Panc1 (cell line): ENCODE measurements at regions not wholly inside any gene's neighbourhood (a gene's known extent, or its start where the extent isn't known, plus 50 kb on each side); places are given as distances from the start of the nearest gene placed in this dataset.

Experiments
- POLR2AphosphoS5 ChIP-seq: IDR thresholded peaks from 2 replicates; pipeline ENCODE4 v1.6.1; 2012; ENCODE audit warnings: mild to moderate bottlenecking, low read depth, low read length, moderate library complexity
- SIN3A ChIP-seq: IDR thresholded peaks from 2 replicates; pipeline ENCODE4 v1.6.1; 2012; ENCODE audit warnings: low read depth, mild to moderate bottlenecking, low read length, moderate library complexity, borderline replicate concordance; ENCODE audit not compliant: insufficient read depth
- TF ChIP-seq, protein P1 (sequence below): fragments of 450-650 bp; IDR thresholded peaks from 2 replicates; pipeline ENCODE4 v1.5.1; 2017; ENCODE audit warnings: mild to moderate bottlenecking

- TF ChIP-seq, protein P1, sequence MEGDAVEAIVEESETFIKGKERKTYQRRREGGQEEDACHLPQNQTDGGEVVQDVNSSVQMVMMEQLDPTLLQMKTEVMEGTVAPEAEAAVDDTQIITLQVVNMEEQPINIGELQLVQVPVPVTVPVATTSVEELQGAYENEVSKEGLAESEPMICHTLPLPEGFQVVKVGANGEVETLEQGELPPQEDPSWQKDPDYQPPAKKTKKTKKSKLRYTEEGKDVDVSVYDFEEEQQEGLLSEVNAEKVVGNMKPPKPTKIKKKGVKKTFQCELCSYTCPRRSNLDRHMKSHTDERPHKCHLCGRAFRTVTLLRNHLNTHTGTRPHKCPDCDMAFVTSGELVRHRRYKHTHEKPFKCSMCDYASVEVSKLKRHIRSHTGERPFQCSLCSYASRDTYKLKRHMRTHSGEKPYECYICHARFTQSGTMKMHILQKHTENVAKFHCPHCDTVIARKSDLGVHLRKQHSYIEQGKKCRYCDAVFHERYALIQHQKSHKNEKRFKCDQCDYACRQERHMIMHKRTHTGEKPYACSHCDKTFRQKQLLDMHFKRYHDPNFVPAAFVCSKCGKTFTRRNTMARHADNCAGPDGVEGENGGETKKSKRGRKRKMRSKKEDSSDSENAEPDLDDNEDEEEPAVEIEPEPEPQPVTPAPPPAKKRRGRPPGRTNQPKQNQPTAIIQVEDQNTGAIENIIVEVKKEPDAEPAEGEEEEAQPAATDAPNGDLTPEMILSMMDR, result no peak
- TF ChIP-seq POLR2AphosphoS5 (no peak), SIN3A (no peak)
Observed at GRCh38 chr4:157590679-157591078, 370.2 kb downstream of the GRIA2 start.
